SK-N-SH (cell line): ENCODE measurements at regions not wholly inside any gene's neighbourhood (a gene's known extent, or its start where the extent isn't known, plus 50 kb on each side); places are given as distances from the start of the nearest gene placed in this dataset.

Experiments
- CTCF ChIA-PET: fragments of 300-600, 350-600 bp; formaldehyde crosslinking; extraction: SDS; loops from one replicate; lab custom pipeline; 2021; lab: Yijun Ruan, JAX
- POLR2A ChIA-PET: fragments of 350-600 bp; sonication (Branson Sonifier 250); formaldehyde crosslinking; extraction: SDS; loops from one replicate; lab custom pipeline; 2020; ENCODE audit warnings: antibody characterized with exemption, inconsistent platforms; lab: Yijun Ruan, JAX
- DNase-seq: peaks from one replicate; pipeline ENCODE4 v3.0.0; 2012
- H2AFZ ChIP-seq: fragments of 200-600 bp; sonication (generic); 2 replicates; pipeline ENCODE4 v1.8.1; 2016; ENCODE audit warnings: antibody characterized with exemption, mild to moderate bottlenecking, low read depth
- H3F3A ChIP-seq: fragments of 200-600 bp; sonication (generic); replicated peaks from 2 replicates; pipeline ENCODE3; 2016; ENCODE audit warnings: antibody characterized with exemption, mild to moderate bottlenecking; ENCODE audit not compliant: insufficient read depth
- H3K27ac ChIP-seq, 2 experiments: fragments of 200-500 bp in 1 of 2; fragments of 200-600 bp in 1 of 2; sonication (Bioruptor generic) in 1 of 2; sonication (generic), shearing (Covaris generic) in 1 of 2; 2 replicates each; pipeline versions ENCODE4 v1.5.1 to v1.6.1; 2014 to 2016; ENCODE audit warnings: low read depth in 2 of 2, inconsistent platforms in 1 of 2, low read length in 1 of 2, mild to moderate bottlenecking in 1 of 2, mixed read lengths in 1 of 2
- H3K27me3 ChIP-seq: fragments of 200-600 bp; sonication (generic), shearing (Covaris generic); 2 replicates; pipeline ENCODE4 v1.6.1; 2016; ENCODE audit warnings: mixed run types; ENCODE audit not compliant: insufficient read depth
- H3K36me3 ChIP-seq, 2 experiments: fragments of 200-500 bp in 1 of 2; fragments of 200-600 bp in 1 of 2; sonication (Bioruptor generic) in 1 of 2; sonication (generic) in 1 of 2; replicated peaks in 1 of 2; 2 replicates each; pipeline versions ENCODE3 to v1.5.1; 2014 to 2016; ENCODE audit warnings: low read length in 1 of 2, mild to moderate bottlenecking in 1 of 2; ENCODE audit not compliant: insufficient read depth in 2 of 2, control insufficient read depth in 1 of 2
- H3K4me1 ChIP-seq, 2 experiments: fragments of 200-500 bp in 1 of 2; fragments of 200-600 bp in 1 of 2; sonication (Bioruptor generic) in 1 of 2; sonication (generic), shearing (Covaris generic) in 1 of 2; 2 replicates each; pipeline versions ENCODE4 v1.5.1 to v1.6.1; 2014 to 2016; ENCODE audit warnings: low read depth in 1 of 2, low read length in 1 of 2, mixed run types in 1 of 2; ENCODE audit not compliant: insufficient read depth in 2 of 2, control insufficient read depth in 1 of 2
- H3K4me2 ChIP-seq: fragments of 200-600 bp; sonication (generic), shearing (Covaris generic); 2 replicates; pipeline ENCODE4 v1.6.1; 2017; ENCODE audit warnings: mixed run types
- H3K4me3 ChIP-seq, 2 experiments: fragments of 200-500 bp in 1 of 2; fragments of 200-600 bp in 1 of 2; sonication (Bioruptor generic) in 1 of 2; sonication (generic), shearing (Covaris generic) in 1 of 2; 2 replicates each; pipeline versions ENCODE4 v1.5.1 to v1.8.1; 2014 to 2016; ENCODE audit warnings: low read depth in 2 of 2, inconsistent platforms in 1 of 2, low read length in 1 of 2, mild to moderate bottlenecking in 1 of 2, mixed read lengths in 1 of 2, moderate library complexity in 1 of 2
- H3K79me2 ChIP-seq: fragments of 200-600 bp; sonication (generic); 2 replicates; pipeline ENCODE4 v1.8.1; 2017; ENCODE audit warnings: mild to moderate bottlenecking; ENCODE audit not compliant: insufficient read depth
- H3K9ac ChIP-seq: fragments of 200-600 bp; sonication (generic); 2 replicates; pipeline ENCODE4 v1.6.1; 2017; ENCODE audit warnings: mixed run types
- H3K9me2 ChIP-seq: fragments of 200-600 bp; sonication (generic); 2 replicates; pipeline ENCODE4 v1.6.1; 2017; ENCODE audit warnings: mixed run types
- H3K9me3 ChIP-seq: fragments of 200-600 bp; sonication (generic); 2 replicates; pipeline ENCODE4 v1.6.1; 2017; ENCODE audit warnings: mixed run types, mild to moderate bottlenecking, moderate library complexity
- H4K20me1 ChIP-seq: fragments of 200-600 bp; sonication (generic); 2 replicates; pipeline ENCODE4 v1.6.1; 2017; ENCODE audit warnings: mild to moderate bottlenecking, mixed run types; ENCODE audit not compliant: insufficient read depth
- ELF1 ChIP-seq: IDR thresholded peaks from 2 replicates; pipeline ENCODE4 v1.4.0; 2012
- EP300 ChIP-seq, 2 experiments: IDR thresholded peaks; 2 replicates each; pipeline versions ENCODE4 v1.4.0 to v1.6.1; 2012; ENCODE audit warnings: borderline replicate concordance in 1 of 2, low read depth in 1 of 2, low read length in 1 of 2
- EZH2phosphoT487 ChIP-seq: fragments of 200-600 bp; sonication (generic); IDR thresholded peaks from 2 replicates; pipeline ENCODE4 v1.6.1; 2017; ENCODE audit warnings: low read depth, mixed run types, mild to moderate bottlenecking, antibody characterized with exemption, moderate library complexity, borderline replicate concordance
- GABPA ChIP-seq: IDR thresholded peaks from 2 replicates; pipeline ENCODE4 v1.4.0; 2012; ENCODE audit warnings: low read depth, mild to moderate bottlenecking
- GATA2 ChIP-seq: sonication (generic); formaldehyde crosslinking; IDR thresholded peaks from 2 replicates; pipeline ENCODE4 v1.5.0; 2020; ENCODE audit warnings: mild to moderate bottlenecking, missing genetic modification reagents
- IRF3 ChIP-seq: fragments of 150-350 bp; IDR thresholded peaks from 2 replicates; pipeline ENCODE4 v1.6.1; 2016; ENCODE audit warnings: mild to moderate bottlenecking, low read depth, low read length
- MAX ChIP-seq: IDR thresholded peaks from 2 replicates; pipeline ENCODE4 v1.4.0; 2012; ENCODE audit warnings: low read depth
- MEF2A ChIP-seq: IDR thresholded peaks from 2 replicates; pipeline ENCODE4 v1.4.0; 2012; ENCODE audit warnings: low read depth, borderline replicate concordance
- MXI1 ChIP-seq: IDR thresholded peaks from 2 replicates; pipeline ENCODE4 v1.6.1; 2012; ENCODE audit warnings: mild to moderate bottlenecking, low read depth, low read length, improper control_type of control experiment
- POLR2AphosphoS5 ChIP-seq: IDR thresholded peaks from 2 replicates; pipeline ENCODE4 v1.6.1; 2012; ENCODE audit warnings: low read depth, low read length
- RFX5 ChIP-seq: IDR thresholded peaks from 2 replicates; pipeline ENCODE4 v1.6.1; 2012; ENCODE audit warnings: mild to moderate bottlenecking, improper control_type of control experiment, low read length
- RXRA ChIP-seq: IDR thresholded peaks from 2 replicates; pipeline ENCODE4 v1.4.0; 2012; ENCODE audit warnings: low read depth, mild to moderate bottlenecking, borderline replicate concordance
- SMC3 ChIP-seq: IDR thresholded peaks from 2 replicates; pipeline ENCODE4 v1.6.1; 2012; ENCODE audit warnings: low read depth, low read length, improper control_type of control experiment
- TCF12 ChIP-seq: IDR thresholded peaks from 2 replicates; pipeline ENCODE4 v1.4.0; 2012
- USF2 ChIP-seq: fragments of 150-350 bp; IDR thresholded peaks from 2 replicates; pipeline ENCODE4 v1.6.1; 2017; ENCODE audit warnings: antibody characterized with exemption, low read length, low read depth, borderline replicate concordance
- YY1 ChIP-seq: IDR thresholded peaks from 2 replicates; pipeline ENCODE4 v1.4.0; 2012; ENCODE audit warnings: low read depth, mild to moderate bottlenecking
- WGBS: methylation state at CpG from one replicate; pipeline ENCODE4 v1.1.6; 2017; ENCODE audit warnings: low lambda C conversion rate; 5-methylcytosine and 5-hydroxymethylcytosine counted together
- TF ChIP-seq, protein P1 (sequence below): IDR thresholded peaks from 2 replicates; pipeline ENCODE4 v1.4.0; 2012; ENCODE audit warnings: low read depth, borderline replicate concordance

GRCh38 chr14:93857081-93857480 is 68.8 kb upstream of the PRIMA1 start:
- ChIA-PET CTCF (interaction anchor here (1.0 to 1.2 kb wide), 2 partner anchors 35 to 202 kb away, joined by 3 to 4 read pairs; no protein-coding TSS in a partner anchor), POLR2A (no interaction called here)
- WGBS: 15% methylated on average over 4 of the region's 4 CpGs
- H2AFZ ChIP-seq: no peak overlapping the region
- H3K4me3 ChIP-seq: no peak overlapping the region
- no peaks in the 10 kb centered on the region for H3K9me3 ChIP-seq
- H3K79me2 ChIP-seq: no peaks in the 10 kb centered on the region
- no peak for DNase-seq
- no peak overlapping the region for H3K27ac ChIP-seq
- H3K4me2 ChIP-seq: no peak overlapping the region
- H3K4me1 ChIP-seq: peaks cover 0 to 3% of the 10 kb centered on the region in 2 experiments; a peak in 1 of 4 replicates
- H3K9me2 ChIP-seq: no peaks in the 10 kb centered on the region
- H4K20me1 ChIP-seq: no peaks in the 10 kb centered on the region
- no peak overlapping the region for H3K9ac ChIP-seq
- no peaks in the 10 kb centered on the region for H3F3A ChIP-seq
- H3K36me3 ChIP-seq: no peaks in the 10 kb centered on the region
- TF ChIP-seq YY1 (no peak), RXRA (no peak), SMC3 (no peak)
- H3K27me3 ChIP-seq: no peaks in the 10 kb centered on the region

DNA sequence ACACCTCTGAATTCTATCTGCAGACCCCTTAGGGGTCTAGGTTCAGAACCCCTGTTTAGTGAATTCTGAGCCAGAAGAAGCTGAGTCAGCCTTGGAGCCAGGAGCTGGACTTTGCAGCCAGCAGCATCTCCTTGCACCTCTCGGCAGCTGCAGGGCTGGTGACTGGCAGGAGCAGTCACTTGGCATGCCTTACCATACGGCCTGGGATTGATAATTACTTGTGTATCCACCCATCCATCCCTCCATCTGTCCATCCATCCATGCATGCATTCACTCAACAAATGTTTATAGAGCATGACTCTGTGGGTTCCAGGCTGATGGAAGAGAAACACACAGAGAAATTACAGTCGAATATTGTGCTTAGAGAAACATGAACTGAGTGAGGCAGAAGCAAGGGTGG is 67.5 kb upstream of the PRIMA1 start:
- Histone ChIP-seq H3K9me2 (no peaks in the 10 kb centered on the region), H3K36me3 (no peaks in the 10 kb centered on the region), H3K27me3 (no peaks in the 10 kb centered on the region), H3K4me1 (peaks cover 0 to 3% of the 10 kb centered on the region in 2 experiments; a peak in 1 of 4 replicates), H3K4me2 (no peak overlapping the region), H3K4me3 (no peak overlapping the region), H3K9ac (no peak overlapping the region), H3K79me2 (no peaks in the 10 kb centered on the region), H3K27ac (no peak overlapping the region), H3K9me3 (no peaks in the 10 kb centered on the region), H3F3A (no peaks in the 10 kb centered on the region), H4K20me1 (no peaks in the 10 kb centered on the region), H2AFZ (no peak overlapping the region)
- 15% methylated on average over 3 of the region's 3 CpGs for WGBS
- ChIA-PET POLR2A (no interaction called here), CTCF (no interaction called here)
- TF ChIP-seq GABPA: no peak
- no peak for TF ChIP-seq MEF2A
- TF ChIP-seq MXI1: no peak
- TF ChIP-seq IRF3: no peak
- TF ChIP-seq RFX5: no peak
- no peak for TF ChIP-seq ELF1
- DNase-seq: no peak

DNA sequence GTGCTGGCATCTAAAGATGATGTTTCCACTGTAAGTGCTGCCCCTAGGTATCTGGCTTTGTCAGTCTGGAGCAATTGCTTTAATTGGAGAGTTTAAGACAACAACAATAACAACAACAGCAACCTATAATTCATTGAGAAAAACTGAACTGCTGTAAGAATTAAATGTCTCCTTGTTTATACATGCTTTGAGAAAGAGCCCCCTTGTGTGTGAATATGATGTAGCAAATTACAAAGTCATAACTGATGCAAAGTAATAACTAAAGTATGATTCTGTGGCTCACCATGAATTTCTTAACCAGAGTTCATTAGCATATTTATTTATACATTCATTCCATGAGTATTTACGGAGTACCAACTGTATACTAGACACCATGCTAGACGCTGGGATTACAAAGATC is 59.2 kb upstream of the PRIMA1 start:
- 21% methylated on average over 2 of the region's 2 CpGs for WGBS
- Histone ChIP-seq H3K9me3 (no peaks in the 10 kb centered on the region), H2AFZ (no peak overlapping the region), H3K9ac (no peak overlapping the region), H3K9me2 (no peaks in the 10 kb centered on the region), H3K4me3 (no peak overlapping the region), H3K4me1 (no peaks in the 10 kb centered on the region), H3K27ac (no peak overlapping the region), H3K79me2 (no peaks in the 10 kb centered on the region), H3K36me3 (no peaks in the 10 kb centered on the region), H3F3A (no peaks in the 10 kb centered on the region), H3K4me2 (no peak overlapping the region), H4K20me1 (no peaks in the 10 kb centered on the region), H3K27me3 (no peaks in the 10 kb centered on the region)
- ChIA-PET POLR2A (no interaction called here), CTCF (interaction anchor here (0.6 to 1.6 kb wide), 4 partner anchors 9 to 192 kb away, joined by 3 read pairs; no protein-coding TSS in a partner anchor)
- DNase-seq: no peak
- TF ChIP-seq ELF1 (no peak), GABPA (no peak), TCF12 (no peak), SMC3 (no peak), GATA2 (CRISPR knock-in tag) (no peak), EP300 (IDR thresholded peaks at IDR 0.05; ENCODE audit: borderline replicate concordance in 1 of 2, low read depth in 1 of 2, low read length in 1 of 2) (no peak), MEF2A (no peak), EZH2phosphoT487 (no peak), RFX5 (no peak), MAX (no peak), POLR2AphosphoS5 (no peak), USF2 (no peak)
- TF ChIP-seq, protein P1, sequence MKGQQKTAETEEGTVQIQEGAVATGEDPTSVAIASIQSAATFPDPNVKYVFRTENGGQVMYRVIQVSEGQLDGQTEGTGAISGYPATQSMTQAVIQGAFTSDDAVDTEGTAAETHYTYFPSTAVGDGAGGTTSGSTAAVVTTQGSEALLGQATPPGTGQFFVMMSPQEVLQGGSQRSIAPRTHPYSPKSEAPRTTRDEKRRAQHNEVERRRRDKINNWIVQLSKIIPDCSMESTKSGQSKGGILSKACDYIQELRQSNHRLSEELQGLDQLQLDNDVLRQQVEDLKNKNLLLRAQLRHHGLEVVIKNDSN: no peak
